HG03565 (cell line): ENCODE measurements at regions not wholly inside any gene's neighbourhood (a gene's known extent, or its start where the extent isn't known, plus 50 kb on each side); places are given as distances from the start of the nearest gene placed in this dataset.
"Not testable (repeated sequence)": the region's sequence is repeated elsewhere in the genome, so short reads cannot be mapped to it uniquely, and the experiment has no call there.

Experiments
- ATAC-seq: cut with Tn5 transposase; IDR thresholded peaks from one replicate; pipeline ENCODE4 v1.9.1; 2021; ENCODE audit warnings: mild to moderate bottlenecking, moderate library complexity; ENCODE audit not compliant: unreplicated experiment

DNA sequence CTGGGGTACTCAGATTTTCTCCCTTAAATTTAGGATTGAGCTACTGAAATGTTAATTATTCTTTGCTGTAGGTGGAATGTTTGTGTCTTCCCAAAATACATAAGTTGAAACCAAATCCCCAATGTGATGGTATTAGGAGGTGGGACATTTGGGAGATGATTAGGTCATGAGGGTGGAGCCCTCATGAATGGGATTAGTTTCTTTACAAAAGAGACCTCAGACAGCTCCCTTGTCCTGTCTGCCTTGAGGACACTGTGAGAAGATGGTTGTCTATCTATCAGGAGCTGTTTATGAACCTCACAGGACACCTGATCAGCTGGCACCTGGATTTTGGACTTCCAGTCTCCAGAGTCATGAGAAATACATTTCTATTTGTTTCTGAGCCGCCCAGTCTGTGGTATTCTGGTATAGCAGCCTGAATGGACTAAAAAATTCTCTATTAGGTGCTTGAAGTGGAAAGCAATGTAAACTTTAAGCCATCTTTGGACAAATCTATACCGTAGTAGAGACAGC, 99.2 kb upstream of the UXS1 start:
- ATAC-seq = no peak

DNA sequence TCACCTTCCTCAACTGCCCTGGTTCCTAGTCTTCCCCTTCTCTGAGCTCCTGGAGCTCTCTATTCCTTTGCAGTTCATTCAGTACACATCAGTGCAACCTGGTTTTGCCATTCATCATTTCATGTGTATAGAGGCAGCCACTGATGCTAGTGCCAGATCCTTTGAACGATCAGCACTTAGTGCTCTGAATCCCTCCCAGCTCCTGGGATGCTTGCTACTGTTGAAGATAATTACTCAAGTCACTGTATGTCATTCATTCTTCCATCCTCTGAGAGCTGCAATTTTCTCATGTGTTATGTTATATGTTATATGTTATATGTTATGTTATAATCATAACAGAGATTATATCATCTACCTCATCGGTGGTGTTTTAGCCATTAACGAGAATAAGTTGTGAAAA, 98.5 kb upstream of the UXS1 start:
- no peak for ATAC-seq

DNA sequence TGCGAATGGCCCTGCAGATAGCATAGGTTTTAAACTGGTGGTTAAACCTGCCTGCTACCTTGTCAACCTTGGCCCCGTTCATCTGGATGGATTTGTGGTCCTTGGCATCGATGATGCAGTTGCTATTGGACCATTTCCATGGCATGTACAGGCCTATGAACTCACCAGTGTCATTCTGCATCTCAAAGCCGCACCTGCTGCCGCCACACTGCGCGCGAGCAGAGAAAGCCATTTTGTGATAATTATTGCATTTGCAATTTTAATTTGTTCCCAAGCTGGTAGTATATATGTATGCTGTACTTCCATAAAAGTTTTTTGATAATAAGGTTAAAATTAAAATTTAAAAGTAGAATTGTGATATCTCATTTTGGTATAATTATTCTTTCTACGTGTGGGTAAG, 94.8 kb upstream of the UXS1 start:
- ATAC-seq = no peak

GRCh38 chr2:106285237-106285829, 91.2 kb upstream of the UXS1 start:
- no peak for ATAC-seq

DNA sequence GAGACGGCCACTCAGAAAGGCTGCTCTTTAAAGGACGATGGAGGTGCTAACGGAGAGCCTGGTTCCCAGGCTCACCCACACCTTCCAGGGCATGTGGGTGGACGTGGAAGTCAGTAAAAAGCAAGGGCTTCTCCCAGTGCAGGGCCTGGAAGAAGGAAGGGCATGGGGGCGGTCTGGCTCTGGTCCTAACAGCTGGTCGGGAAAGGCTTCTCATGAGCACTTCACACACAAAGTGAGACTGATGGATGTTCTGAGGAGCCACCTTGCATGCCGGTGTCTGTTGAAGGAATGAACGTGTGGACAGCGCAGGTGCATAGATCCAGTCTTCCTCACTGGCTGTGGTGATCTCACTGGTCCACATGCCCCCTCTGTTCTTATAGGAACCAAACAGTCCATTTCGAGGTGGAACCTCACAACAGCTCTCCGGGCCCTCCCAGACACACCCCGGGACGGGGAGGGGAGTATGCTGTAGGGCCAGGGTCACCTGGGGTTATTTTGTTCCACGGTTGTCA, 90.6 kb upstream of the UXS1 start:
- ATAC-seq = no peak

GRCh38 chr2:106284255-106284654, 90.2 kb upstream of the UXS1 start:
- no peak for ATAC-seq

DNA sequence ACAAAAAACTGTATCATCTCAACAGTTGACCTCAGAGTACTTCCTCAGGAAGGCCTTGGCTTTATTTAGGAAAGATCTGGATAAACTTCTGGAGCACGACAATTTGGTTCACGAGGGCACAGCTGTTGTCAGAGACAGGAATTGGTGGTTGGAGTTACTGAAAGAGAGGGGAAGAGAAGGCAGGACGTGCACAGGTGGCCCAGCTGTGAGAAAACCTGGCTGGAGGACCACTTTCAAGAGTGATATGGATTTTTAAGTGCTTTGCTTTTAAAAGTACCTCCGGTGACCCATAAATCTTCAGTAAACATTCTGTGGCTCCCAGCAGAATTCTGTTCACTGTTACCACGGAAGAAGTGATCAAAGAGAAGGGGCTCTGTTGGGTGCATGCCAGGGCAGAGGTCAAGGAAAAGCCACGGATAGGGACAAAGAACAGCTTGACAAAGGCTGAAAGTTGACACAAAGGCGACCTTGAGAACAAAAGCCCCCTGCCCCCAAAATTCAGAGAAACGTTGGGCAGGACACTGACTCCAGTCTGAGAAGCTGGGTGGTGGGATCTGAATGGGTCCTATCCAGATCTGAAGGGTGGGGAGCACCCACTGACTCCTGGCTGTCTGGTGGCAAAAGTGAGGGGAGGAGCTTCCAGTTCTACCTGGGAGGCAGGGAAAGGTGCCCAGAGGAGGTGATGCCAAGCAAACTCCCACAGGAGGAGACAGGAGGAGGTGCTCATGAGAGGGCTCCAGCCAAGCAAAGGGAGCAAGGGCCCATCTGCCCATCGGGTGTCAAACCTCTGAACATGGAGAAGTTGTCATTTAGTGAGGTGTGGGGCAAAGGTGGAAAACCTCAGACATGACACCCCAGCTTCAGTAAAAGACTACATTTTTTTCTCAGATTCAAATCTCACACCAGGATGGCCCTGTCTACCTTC, 89.4 kb upstream of the UXS1 start:
- not testable (repeated sequence) for ATAC-seq

DNA sequence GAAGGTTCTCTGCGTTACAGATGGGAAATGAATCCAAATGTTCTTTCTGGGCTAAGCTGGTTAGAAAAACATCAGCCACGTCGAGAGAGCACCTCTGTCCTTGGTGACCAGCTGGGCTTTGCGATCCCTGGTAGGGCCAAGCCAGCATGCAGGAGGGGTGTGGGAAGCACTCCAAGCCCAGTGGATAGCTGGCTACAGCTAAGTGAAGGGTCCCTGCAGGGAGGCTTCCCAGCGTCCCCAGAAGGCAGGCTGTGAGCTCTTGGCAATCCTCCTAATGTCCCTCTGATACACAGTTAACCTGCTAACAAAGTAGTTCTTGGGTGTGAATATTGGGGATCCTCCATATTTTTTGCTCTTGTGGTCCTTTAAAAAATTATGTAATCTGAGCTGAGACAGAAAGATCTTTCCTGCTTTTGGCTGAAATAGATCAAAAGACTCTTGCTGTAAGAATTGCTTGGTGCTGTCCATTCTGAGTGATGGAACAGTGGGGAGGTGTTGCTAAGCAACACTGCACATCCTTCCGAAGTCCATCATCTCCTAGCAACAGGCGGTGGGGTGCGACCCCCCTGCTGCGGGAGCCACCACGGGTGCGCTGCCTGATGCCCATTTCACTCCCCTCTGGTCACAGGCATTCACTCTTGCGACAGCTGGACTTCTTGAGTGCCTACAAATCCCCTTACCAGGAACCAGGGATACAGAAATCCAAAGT, 88.5 kb upstream of the UXS1 start:
- ATAC-seq = no peak

GRCh38 chr2:106281907-106282430, 87.9 kb upstream of the UXS1 start:
- ATAC-seq = not testable (repeated sequence)

DNA sequence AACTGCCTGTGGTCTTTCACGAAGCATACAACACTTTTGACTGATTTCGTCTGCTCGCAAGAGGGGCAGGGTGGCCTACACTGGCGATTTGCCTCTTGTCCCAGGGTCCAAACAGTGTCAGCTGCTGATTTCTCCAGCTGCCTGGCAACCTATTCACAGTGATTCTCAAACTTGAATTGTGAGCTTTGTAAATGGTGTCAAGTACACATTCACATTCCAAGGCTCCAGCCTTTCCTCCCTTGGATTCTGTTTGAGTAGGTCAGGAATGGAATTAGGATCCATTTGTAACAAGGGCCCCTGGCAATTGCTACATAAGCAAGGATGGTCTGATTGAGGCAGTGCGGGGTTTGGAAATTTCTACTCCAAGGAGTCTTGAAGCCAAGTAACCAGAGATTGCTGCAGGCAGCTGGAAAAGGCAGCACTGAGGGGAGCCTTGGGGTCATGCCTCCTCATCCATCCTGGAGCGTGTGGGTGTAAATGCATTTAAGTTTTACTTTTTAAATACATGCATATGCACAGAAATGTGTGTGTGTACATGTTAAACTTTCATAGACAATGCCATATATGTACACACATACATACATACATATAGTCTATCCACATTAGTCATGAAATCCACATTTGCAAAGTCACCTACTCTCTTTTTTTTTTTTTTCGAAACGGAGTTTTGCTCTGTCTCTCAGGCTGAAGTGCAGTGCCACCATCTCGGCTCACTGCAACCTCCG, 86.8 kb upstream of the UXS1 start:
- ATAC-seq = no peak

- ATAC-seq = no peak
These were observed 86.1 kb upstream of the UXS1 start for GRCh38 chr2:106280224-106280623.

- ATAC-seq = no peak
These were observed 84.2 kb upstream of the UXS1 start for GRCh38 chr2:106278112-106278876.

GRCh38 chr2:106277426-106277825, 83.3 kb upstream of the UXS1 start:
- ATAC-seq = no peak

- ATAC-seq = no peak
These were observed 81.9 kb upstream of the UXS1 start for GRCh38 chr2:106275971-106276370.

GRCh38 chr2:106274668-106275067, 80.6 kb upstream of the UXS1 start:
- no peak for ATAC-seq

DNA sequence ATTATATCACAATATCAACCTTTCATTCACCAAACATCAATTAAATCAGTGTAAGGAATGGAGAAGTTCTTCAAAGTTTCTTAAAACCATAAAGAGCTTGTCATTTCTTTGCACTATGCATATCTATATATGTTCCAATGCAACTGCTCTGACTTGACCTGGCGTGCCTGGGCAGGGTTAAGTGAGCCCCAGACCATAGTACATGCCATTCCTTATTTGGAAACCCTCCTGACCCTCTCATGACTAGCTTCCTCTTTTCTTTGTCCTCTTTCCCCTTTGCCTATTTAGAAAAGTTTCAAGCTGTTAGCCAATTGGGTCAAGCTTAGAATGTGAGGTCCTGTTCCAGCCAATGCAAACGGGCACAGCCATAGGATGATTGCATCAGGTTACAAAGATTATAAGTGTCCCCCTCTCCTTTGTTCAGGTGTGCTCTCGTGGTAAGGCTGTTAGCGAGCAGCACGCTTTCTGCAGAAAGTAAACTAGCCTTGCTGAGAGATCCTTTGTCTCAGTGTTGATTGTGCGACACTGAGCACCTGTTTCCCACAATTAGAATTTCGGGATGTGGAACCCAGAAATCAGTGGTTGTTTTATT, 78.2 kb upstream of the UXS1 start:
- ATAC-seq = no peak

DNA sequence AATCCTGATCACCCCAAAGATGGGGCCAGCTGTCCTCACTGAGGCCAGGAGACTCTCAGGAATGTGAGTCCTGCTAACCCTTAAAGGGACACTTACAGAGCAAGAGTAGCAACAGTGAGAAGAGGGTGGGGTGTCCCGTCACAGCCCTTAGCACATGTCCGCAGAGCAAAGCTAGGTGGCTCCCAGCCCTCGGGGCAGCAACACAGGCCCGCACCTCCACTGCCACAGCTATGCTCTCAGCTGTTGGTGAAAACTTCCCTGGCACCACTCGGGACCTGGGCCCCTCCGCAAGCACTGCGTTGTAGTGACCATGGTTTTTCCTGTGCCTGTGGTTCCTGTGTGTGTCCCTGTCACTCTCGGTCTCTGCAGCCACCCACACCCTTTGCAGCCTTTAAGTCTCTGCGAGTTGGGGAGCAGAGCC, 76.4 kb upstream of the UXS1 start:
- no peak for ATAC-seq

- no peak for ATAC-seq
These were observed 75.6 kb upstream of the UXS1 start for GRCh38 chr2:106269591-106270291.

DNA sequence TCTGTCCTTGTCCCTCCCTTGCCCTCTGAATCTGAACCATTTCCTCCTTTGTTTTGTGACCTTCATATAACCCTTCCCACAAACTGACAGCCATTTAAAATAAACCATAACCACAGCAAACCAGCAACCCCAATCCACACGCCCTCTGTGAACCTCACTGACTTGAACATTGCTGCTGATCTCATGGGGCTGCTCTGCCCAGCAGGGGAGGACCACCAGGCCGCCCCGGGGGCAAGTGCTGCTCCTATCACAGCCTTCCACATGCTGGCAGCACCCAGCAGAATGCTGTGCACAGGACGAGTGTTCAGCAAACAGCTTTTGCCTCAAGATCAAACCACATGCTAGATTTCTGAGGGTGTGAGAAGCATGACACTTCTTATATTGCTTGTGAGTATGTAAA, 73.9 kb upstream of the UXS1 start:
- no peak for ATAC-seq
